Gastroesophageal sphincter (tissue), 4 donors: ENCODE measurements at regions not wholly inside any gene's neighbourhood (a gene's known extent, or its start where the extent isn't known, plus 50 kb on each side); places are given as distances from the start of the nearest gene placed in this dataset.

Experiments
- ATAC-seq: fragments of 150-250 bp; one replicate; pipeline ENCODE4 v1.9.1; 2016; ENCODE audit warnings: mild to moderate bottlenecking, moderate library complexity
- H3K27ac ChIP-seq, 4 donors: fragments of 200-600 bp; sonication (generic) in 3 of 4; 1 replicate in 3 of 4; 2 replicates in 1 of 4; pipeline ENCODE4 v1.5.1; 2016 to 2019
- H3K27me3 ChIP-seq: fragments of 200-600 bp; sonication (generic); one replicate; pipeline ENCODE4 v1.5.1; 2019
- H3K36me3 ChIP-seq, 2 donors: fragments of 200-600 bp; sonication (generic); one replicate each; pipeline ENCODE4 v1.5.1; 2019; ENCODE audit warnings: control low read depth in 1 of 2
- H3K4me1 ChIP-seq, 3 donors: fragments of 200-600 bp; sonication (generic); 1 replicate in 2 of 3; 2 replicates in 1 of 3; pipeline ENCODE4 v1.5.1; 2016 to 2019; ENCODE audit warnings: control low read depth in 2 of 3
- H3K4me3 ChIP-seq, 2 donors: fragments of 200-600 bp; sonication (generic); one replicate each; pipeline ENCODE4 v1.5.1; 2019; ENCODE audit warnings: mild to moderate bottlenecking in 1 of 2, moderate library complexity in 1 of 2
- H3K9me3 ChIP-seq, 3 donors: fragments of 200-600 bp; sonication (generic); one replicate each; pipeline ENCODE4 v1.5.1; 2017 to 2019; ENCODE audit warnings: control low read depth in 2 of 3
- EP300 ChIP-seq: sonication (generic); formaldehyde crosslinking; IDR thresholded peaks from one replicate; pipeline ENCODE4 v1.6.1; 2017; ENCODE audit warnings: antibody characterized with exemption, mild to moderate bottlenecking
- POLR2A ChIP-seq, 2 donors: fragments of 450-650 bp; IDR thresholded peaks; one replicate each; pipeline ENCODE4 v1.6.1; 2017; ENCODE audit warnings: antibody characterized with exemption in 2 of 2, mild to moderate bottlenecking in 2 of 2, moderate library complexity in 1 of 2
- POLR2AphosphoS5 ChIP-seq: sonication (generic); formaldehyde crosslinking; IDR thresholded peaks from one replicate; pipeline ENCODE4 v1.6.1; 2017; ENCODE audit warnings: antibody characterized with exemption
- WGBS, 2 donors: methylation state at CpG; one replicate each; pipeline ENCODE4 v1.1.5; 2018; ENCODE audit warnings: low coverage in 1 of 2; 5-methylcytosine and 5-hydroxymethylcytosine counted together
- TF ChIP-seq, protein P1 (sequence below), 4 experiments: fragments of 200-600 bp in 2 of 4; fragments of 450-650 bp in 2 of 4; sonication (generic) in 1 of 4; IDR thresholded peaks; one replicate each; pipeline ENCODE4 v1.5.1; 2017 to 2019; ENCODE audit warnings: antibody characterized with exemption in 4 of 4, mild to moderate bottlenecking in 2 of 4, moderate library complexity in 2 of 4

DNA sequence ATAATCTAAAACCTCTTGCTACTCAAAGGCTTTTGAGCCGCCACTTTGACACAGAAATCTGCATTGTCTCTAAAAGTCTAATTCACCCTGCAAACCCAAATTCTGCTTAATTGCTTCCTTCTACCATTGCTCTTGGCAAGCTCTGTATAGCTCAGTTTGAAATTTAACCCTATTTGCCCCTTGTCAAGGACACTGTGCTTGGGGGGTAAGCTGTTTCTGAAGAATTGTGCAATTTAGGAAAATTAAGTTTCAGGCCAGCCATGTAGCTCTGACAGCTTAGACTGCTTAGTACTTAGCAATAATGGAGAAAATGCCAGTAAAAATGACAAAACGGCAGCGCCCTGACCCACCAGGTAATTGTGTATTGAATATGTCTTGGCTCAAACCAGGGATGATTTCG is 282.2 kb downstream of the OLFM4 start:
- ATAC-seq, result no peak
- 71 to 82% methylated on average over 4 of the region's 4 CpGs for WGBS, 2 donors

DNA sequence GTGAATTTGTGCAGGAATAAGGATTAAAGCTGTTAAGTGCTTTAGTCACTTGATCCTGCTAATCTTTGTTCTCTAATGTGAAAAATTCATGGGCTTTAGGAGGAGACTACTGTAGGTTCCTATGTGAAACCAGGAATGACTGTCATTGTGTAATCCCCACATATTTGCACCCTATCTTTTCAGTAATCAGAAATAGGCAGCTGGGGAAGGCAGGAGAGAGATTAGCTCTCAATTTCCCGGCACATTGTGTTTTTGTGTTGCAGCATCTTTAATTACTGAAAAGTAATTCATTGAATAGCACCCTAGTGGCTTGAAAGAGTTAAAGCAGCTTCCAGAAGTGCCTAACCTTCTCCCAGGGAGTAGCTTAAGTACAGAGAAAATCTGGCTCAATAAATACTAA is 282.9 kb downstream of the OLFM4 start:
- WGBS, 2 donors, result 50 to 75% methylated on average over 1 of the region's 1 CpG
- Histone ChIP-seq H3K4me3 (no peak overlapping the region), H3K27me3 (no peaks in the 10 kb centered on the region), H3K4me1 (no peaks in the 10 kb centered on the region), H3K9me3 (no peaks in the 10 kb centered on the region), H3K27ac (no peak overlapping the region), H3K36me3 (no peaks in the 10 kb centered on the region)
- ATAC-seq, result no peak
- TF ChIP-seq, protein P1, sequence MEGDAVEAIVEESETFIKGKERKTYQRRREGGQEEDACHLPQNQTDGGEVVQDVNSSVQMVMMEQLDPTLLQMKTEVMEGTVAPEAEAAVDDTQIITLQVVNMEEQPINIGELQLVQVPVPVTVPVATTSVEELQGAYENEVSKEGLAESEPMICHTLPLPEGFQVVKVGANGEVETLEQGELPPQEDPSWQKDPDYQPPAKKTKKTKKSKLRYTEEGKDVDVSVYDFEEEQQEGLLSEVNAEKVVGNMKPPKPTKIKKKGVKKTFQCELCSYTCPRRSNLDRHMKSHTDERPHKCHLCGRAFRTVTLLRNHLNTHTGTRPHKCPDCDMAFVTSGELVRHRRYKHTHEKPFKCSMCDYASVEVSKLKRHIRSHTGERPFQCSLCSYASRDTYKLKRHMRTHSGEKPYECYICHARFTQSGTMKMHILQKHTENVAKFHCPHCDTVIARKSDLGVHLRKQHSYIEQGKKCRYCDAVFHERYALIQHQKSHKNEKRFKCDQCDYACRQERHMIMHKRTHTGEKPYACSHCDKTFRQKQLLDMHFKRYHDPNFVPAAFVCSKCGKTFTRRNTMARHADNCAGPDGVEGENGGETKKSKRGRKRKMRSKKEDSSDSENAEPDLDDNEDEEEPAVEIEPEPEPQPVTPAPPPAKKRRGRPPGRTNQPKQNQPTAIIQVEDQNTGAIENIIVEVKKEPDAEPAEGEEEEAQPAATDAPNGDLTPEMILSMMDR (IDR thresholded peaks at IDR 0.05), result no peak
- TF ChIP-seq EP300 (no peak), POLR2A (IDR thresholded peaks at IDR 0.05) (no peak), POLR2AphosphoS5 (no peak)

More for the DNA sequence above, 282.2 kb downstream of the OLFM4 start:
- Histone ChIP-seq H3K9me3 (no peaks in the 10 kb centered on the region), H3K27me3 (no peaks in the 10 kb centered on the region), H3K27ac (no peak overlapping the region), H3K4me1 (no peaks in the 10 kb centered on the region), H3K4me3 (no peak overlapping the region), H3K36me3 (no peaks in the 10 kb centered on the region)
- TF ChIP-seq POLR2AphosphoS5 (no peak), EP300 (no peak), POLR2A (IDR thresholded peaks at IDR 0.05) (no peak)
- TF ChIP-seq, protein P1 (IDR thresholded peaks at IDR 0.05), result no peak

DNA sequence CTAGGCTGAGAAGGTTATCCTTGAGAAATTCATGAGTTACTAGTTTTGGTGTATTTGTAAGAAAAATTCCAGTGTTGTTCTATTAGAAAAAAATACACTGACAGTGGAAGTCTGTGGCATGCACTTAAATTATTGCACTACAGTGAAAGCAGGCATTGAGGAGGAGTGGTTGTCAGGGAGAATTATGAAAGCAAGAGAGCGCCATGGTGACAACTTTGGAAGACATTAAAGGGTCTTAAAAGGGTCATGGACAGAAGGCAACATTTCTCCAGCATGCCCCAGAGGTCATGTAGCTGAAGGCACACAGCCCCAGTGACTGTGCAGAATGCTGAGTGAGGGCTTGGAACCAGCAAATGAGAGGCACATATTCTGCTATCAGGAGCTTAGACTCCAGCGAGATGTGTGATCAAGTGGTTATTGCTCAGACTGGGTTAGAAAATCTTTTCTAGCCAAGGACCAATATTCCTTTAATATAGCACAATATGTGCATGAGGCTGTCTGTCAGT is 292.7 kb downstream of the OLFM4 start:
- no peaks in the 10 kb centered on the region for H3K4me1 ChIP-seq
- no peaks in the 10 kb centered on the region for H3K27me3 ChIP-seq
- TF ChIP-seq POLR2AphosphoS5 (no peak), POLR2A (IDR thresholded peaks at IDR 0.05) (no peak), EP300 (no peak)
- TF ChIP-seq, protein P1 (IDR thresholded peaks at IDR 0.05), result no peak
- no peaks in the 10 kb centered on the region for H3K36me3 ChIP-seq
- no peak for ATAC-seq
- no peaks in the 10 kb centered on the region for H3K9me3 ChIP-seq
- no peak overlapping the region for H3K4me3 ChIP-seq
- no peak overlapping the region for H3K27ac ChIP-seq
- WGBS, 2 donors, result 65 to 80% methylated on average over 1 to 2 of the region's 2 CpGs

DNA sequence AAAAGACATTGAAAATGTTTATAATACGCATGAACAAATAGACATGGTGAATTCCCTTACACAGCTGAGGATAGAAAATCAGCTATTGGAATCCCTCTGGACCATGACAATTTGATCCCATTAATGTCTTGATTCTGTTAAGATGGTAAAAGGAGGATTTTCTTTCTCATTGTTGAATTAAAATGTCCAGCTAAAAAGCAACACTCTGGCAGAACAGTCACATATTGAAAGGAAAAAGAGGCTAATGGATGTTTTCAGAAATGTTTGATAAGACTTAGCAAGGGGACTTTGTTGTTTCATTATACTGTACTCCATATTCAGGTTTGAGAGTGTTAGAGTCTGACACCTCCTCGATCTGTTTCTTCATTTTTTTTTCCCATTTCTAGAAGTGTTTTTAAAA is 296.0 kb downstream of the OLFM4 start:
- TF ChIP-seq EP300 (no peak), POLR2A (IDR thresholded peaks at IDR 0.05) (no peak), POLR2AphosphoS5 (no peak)
- TF ChIP-seq, protein P1 (IDR thresholded peaks at IDR 0.05), result no peak
- H3K4me3 ChIP-seq, result no peak overlapping the region
- ATAC-seq, result no peak
- H3K27ac ChIP-seq, result no peak overlapping the region
- WGBS, 2 donors, result 36 to 81% methylated on average over 2 of the region's 2 CpGs
- H3K27me3 ChIP-seq, result no peaks in the 10 kb centered on the region
- no peaks in the 10 kb centered on the region for H3K4me1 ChIP-seq
- H3K36me3 ChIP-seq, result no peaks in the 10 kb centered on the region
- H3K9me3 ChIP-seq, result no peaks in the 10 kb centered on the region

DNA sequence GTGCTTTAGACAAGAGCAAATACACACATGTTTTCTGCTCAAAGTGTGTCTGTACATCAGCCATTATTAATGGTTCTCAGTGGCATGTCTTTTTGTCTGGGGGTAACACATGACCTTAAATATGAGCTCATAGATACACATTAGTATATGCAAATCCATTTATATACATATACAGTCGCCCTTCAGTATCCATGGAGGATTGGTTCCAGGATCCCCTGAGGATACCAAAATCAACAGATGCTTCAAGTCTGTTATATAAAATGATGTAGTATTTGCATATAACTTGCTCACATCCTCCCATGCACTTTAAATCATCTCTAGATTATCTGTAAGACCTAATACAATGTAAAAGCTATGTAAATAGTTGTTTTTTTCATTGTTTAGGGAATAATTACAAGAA is 298.1 kb downstream of the OLFM4 start:
- Histone ChIP-seq H3K4me3 (no peak overlapping the region), H3K9me3 (no peaks in the 10 kb centered on the region), H3K4me1 (no peaks in the 10 kb centered on the region), H3K27ac (no peak overlapping the region), H3K27me3 (no peaks in the 10 kb centered on the region), H3K36me3 (no peaks in the 10 kb centered on the region)
- TF ChIP-seq POLR2A (IDR thresholded peaks at IDR 0.05) (no peak), EP300 (no peak), POLR2AphosphoS5 (no peak)
- TF ChIP-seq, protein P1 (IDR thresholded peaks at IDR 0.05), result no peak
- ATAC-seq, result no peak
- 33 to 50% methylated on average over 1 of the region's 1 CpG for WGBS, 2 donors
